Activated CD4-positive, alpha-beta T cell treated with anti-CD3 and anti-CD28 coated beads for 24 hours (primary cell): ENCODE measurements at regions not wholly inside any gene's neighbourhood (a gene's known extent, or its start where the extent isn't known, plus 50 kb on each side); places are given as distances from the start of the nearest gene placed in this dataset.

Experiments
- DNase-seq, 2 donors: peaks; one replicate each; pipeline ENCODE4 v3.0.0-alpha.2; 2020; ENCODE audit warnings: low read depth in 2 of 2

- DNase-seq: no peak
Observed at GRCh38 chr3:124277144-124277890, 285.4 kb upstream of the ROPN1 start.

- no peak for DNase-seq
Observed at GRCh38 chr3:124281453-124282316, 289.8 kb upstream of the ROPN1 start.

- DNase-seq: no peak
Observed at GRCh38 chr3:124282751-124283651, 291.1 kb upstream of the ROPN1 start.

GRCh38 chr3:124283652-124284023, 291.7 kb upstream of the ROPN1 start:
- no peak for DNase-seq

GRCh38 chr3:124288996-124289395, 297.1 kb upstream of the ROPN1 start:
- no peak for DNase-seq

GRCh38 chr3:124291008-124291407, 299.1 kb upstream of the ROPN1 start:
- no peak for DNase-seq

- no peak for DNase-seq
Observed at GRCh38 chr3:124292329-124292728, 300.4 kb upstream of the ROPN1 start.

- DNase-seq: no peak
Observed at GRCh38 chr3:124293584-124293983, 301.7 kb upstream of the ROPN1 start.

GRCh38 chr3:124295362-124295761, 303.4 kb upstream of the ROPN1 start:
- DNase-seq: no peak

GRCh38 chr3:124296406-124296805, 304.5 kb upstream of the ROPN1 start:
- no peak for DNase-seq

GRCh38 chr3:124297062-124297980, 305.4 kb upstream of the ROPN1 start:
- DNase-seq: no peak

- no peak for DNase-seq
Observed at GRCh38 chr3:124298301-124298700, 306.4 kb upstream of the ROPN1 start.

GRCh38 chr3:124298951-124299350, 307.0 kb upstream of the ROPN1 start:
- DNase-seq: no peak

- DNase-seq: no peak
Observed at GRCh38 chr3:124299831-124300230, 307.9 kb upstream of the ROPN1 start.

GRCh38 chr3:124300416-124300815, 308.5 kb upstream of the ROPN1 start:
- no peak for DNase-seq

- no peak for DNase-seq
Observed at GRCh38 chr3:124303305-124303910, 311.5 kb upstream of the ROPN1 start.

GRCh38 chr3:124306665-124307064, 314.7 kb upstream of the ROPN1 start:
- no peak for DNase-seq

GRCh38 chr3:124313621-124314020, 321.7 kb upstream of the ROPN1 start:
- DNase-seq: no peak

- no peak for DNase-seq
Observed at GRCh38 chr3:124315215-124316033, 323.5 kb upstream of the ROPN1 start.

GRCh38 chr3:124316034-124316287, 324.0 kb upstream of the ROPN1 start:
- DNase-seq: no peak
